HepG2 (cell line): ENCODE measurements at regions not wholly inside any gene's neighbourhood (a gene's known extent, or its start where the extent isn't known, plus 50 kb on each side); places are given as distances from the start of the nearest gene placed in this dataset.

Experiments used
- ATAC-seq: fragments of 200-7000 bp; cut with Tn5 transposase; 3 replicates; pipeline ENCODE4 v1.9.1; 2020; ENCODE audit warnings: mild to moderate bottlenecking, moderate library complexity
- BruUV-seq: library from RNA; stranded (reverse); fragments of 400-500 nt; replicated peaks from 2 replicates; lab custom pipeline; 2021; lab: Mats Ljungman, UMichigan
- CTCF ChIA-PET: fragments of 300-600 bp; formaldehyde crosslinking; extraction: SDS; loops from one replicate; lab custom pipeline; 2021; ENCODE audit warnings: low total read pairs, inconsistent platforms, low intra/inter-chr PET ratio; lab: Yijun Ruan, JAX
- POLR2A ChIA-PET: fragments of 350-600 bp; sonication (Branson Sonifier 250); formaldehyde crosslinking; loops from one replicate; lab custom pipeline; 2020; ENCODE audit warnings: antibody characterized with exemption, inconsistent platforms; lab: Yijun Ruan, JAX
- DNase-seq: peaks from one replicate; pipeline ENCODE4 v3.0.0-alpha.2; 2015; ENCODE audit warnings: low spot score
- FAIRE-seq: peaks from 3 replicates; lab custom pipeline; 2011; peaks lifted over from hg19 to GRCh38; lab: Jason Lieb, UNC
- H2AFZ ChIP-seq: one replicate; pipeline ENCODE4 v1.6.1; 2011; ENCODE audit warnings: low read length, inconsistent platforms
- H3K27ac ChIP-seq: fragments of 300-600 bp; 3 replicates; pipeline ENCODE4 v1.8.0; 2011; ENCODE audit warnings: mixed run types, mild to moderate bottlenecking, mixed read lengths, low read length, inconsistent platforms; ENCODE audit not compliant: insufficient read depth; ENCODE audit errors: extremely low read length
- H3K27me3 ChIP-seq, 2 experiments: fragments of 200-600 bp in 1 of 2; 2 replicates in 1 of 2; 3 replicates in 1 of 2; pipeline versions ENCODE4 v1.6.0 to v1.8.0; 2011; ENCODE audit warnings: low read length in 2 of 2, mild to moderate bottlenecking in 2 of 2, moderate library complexity in 2 of 2, inconsistent platforms in 1 of 2; ENCODE audit not compliant: insufficient read depth in 2 of 2, control insufficient read depth in 1 of 2
- H3K36me3 ChIP-seq, 2 experiments: fragments of 200-600 bp in 1 of 2; replicated peaks in 1 of 2; 2 replicates in 1 of 2; 3 replicates in 1 of 2; pipeline versions ENCODE4 v1.5.1 to v1.8.0; 2011; ENCODE audit warnings: low read length in 2 of 2, inconsistent platforms in 1 of 2; ENCODE audit not compliant: insufficient read depth in 2 of 2, control insufficient read depth in 1 of 2
- H3K4me1 ChIP-seq: 2 replicates; pipeline ENCODE4 v1.5.1; 2012; ENCODE audit warnings: low read length, inconsistent platforms; ENCODE audit not compliant: insufficient read depth
- H3K4me2 ChIP-seq: 2 replicates; pipeline ENCODE4 v1.6.0; 2011; ENCODE audit warnings: low read depth, low read length, inconsistent platforms
- H3K4me3 ChIP-seq, 3 experiments: fragments of 200-600 bp in 1 of 3; sonication (generic), shearing (Covaris generic) in 1 of 3; replicated peaks in 1 of 3; 2 replicates each; pipeline ENCODE4 v1.5.1; 2011 to 2016; ENCODE audit warnings: low read length in 3 of 3, inconsistent platforms in 2 of 3, low read depth in 2 of 3, mild to moderate bottlenecking in 2 of 3, control low read depth in 1 of 3, mixed read lengths in 1 of 3; ENCODE audit not compliant: insufficient read depth in 1 of 3
- H3K79me2 ChIP-seq: one replicate; pipeline ENCODE4 v1.6.1; 2011; ENCODE audit warnings: low read length, inconsistent platforms; ENCODE audit not compliant: insufficient read depth
- H3K9ac ChIP-seq: 2 replicates; pipeline ENCODE4 v1.6.0; 2011; ENCODE audit warnings: mild to moderate bottlenecking, low read depth, low read length, inconsistent platforms; ENCODE audit not compliant: insufficient read depth
- H3K9me3 ChIP-seq: 2 replicates; pipeline ENCODE4 v1.5.1; 2012; ENCODE audit warnings: mild to moderate bottlenecking, low read length
- H4K20me1 ChIP-seq: 2 replicates; pipeline ENCODE4 v1.6.0; 2011; ENCODE audit warnings: inconsistent platforms, mild to moderate bottlenecking, low read length, moderate library complexity; ENCODE audit not compliant: insufficient read depth
- ARNTL ChIP-seq: sonication (generic); formaldehyde crosslinking; IDR thresholded peaks from 2 replicates; pipeline ENCODE4 v1.4.0; 2020; ENCODE audit warnings: mild to moderate bottlenecking, missing genetic modification reagents
- CBX5 ChIP-seq: sonication (generic); formaldehyde crosslinking; IDR thresholded peaks from 2 replicates; pipeline ENCODE4 v1.4.0; 2020; ENCODE audit warnings: missing genetic modification reagents, borderline replicate concordance
- CEBPG ChIP-seq: IDR thresholded peaks from 2 replicates; pipeline ENCODE4 v1.6.1; 2016
- FOXM1 ChIP-seq: sonication (generic); formaldehyde crosslinking; IDR thresholded peaks from 2 replicates; pipeline ENCODE4 v1.5.0; 2020; ENCODE audit warnings: missing genetic modification reagents
- GTF2F1 ChIP-seq: fragments of 150-350 bp; IDR thresholded peaks from 2 replicates; pipeline ENCODE4 v1.6.1; 2014; ENCODE audit warnings: low read length
- IKZF1 ChIP-seq: fragments of 450-650 bp; IDR thresholded peaks from 2 replicates; pipeline ENCODE4 v1.7.1; 2016
- KMT2B ChIP-seq: IDR thresholded peaks from 2 replicates; pipeline ENCODE4 v1.6.1; 2016; ENCODE audit warnings: missing genetic modification reagents, missing compliant biosample characterization
- MLLT10 ChIP-seq: sonication (generic); formaldehyde crosslinking; IDR thresholded peaks from 2 replicates; pipeline ENCODE4 v1.4.0; 2020; ENCODE audit warnings: missing genetic modification reagents
- NCOR1 ChIP-seq: fragments of 200-600 bp; sonication (generic); IDR thresholded peaks from 2 replicates; pipeline ENCODE4 v1.7.0; 2017; ENCODE audit warnings: antibody characterized with exemption, low read length, borderline replicate concordance
- SAFB2 ChIP-seq: sonication (generic); formaldehyde crosslinking; IDR thresholded peaks from 2 replicates; pipeline ENCODE4 v1.5.1; 2020; ENCODE audit warnings: missing genetic modification reagents, low read depth, mild to moderate bottlenecking, borderline replicate concordance
- STAT5B ChIP-seq: sonication (generic); formaldehyde crosslinking; IDR thresholded peaks from 2 replicates; pipeline ENCODE4 v1.4.0; 2020; ENCODE audit warnings: missing genetic modification reagents
- ZNF33B ChIP-seq: sonication (generic); formaldehyde crosslinking; IDR thresholded peaks from 2 replicates; pipeline ENCODE4 v1.5.1; 2020; ENCODE audit warnings: mild to moderate bottlenecking, missing genetic modification reagents
- ZNF747 ChIP-seq: sonication (generic); formaldehyde crosslinking; IDR thresholded peaks from 2 replicates; pipeline ENCODE4 v1.8.1; 2023; ENCODE audit warnings: missing genetic modification reagents, mild to moderate bottlenecking, borderline replicate concordance
- WGBS: methylation state at CpG from one replicate; pipeline ENCODE4 v1.1.6; 2017; ENCODE audit warnings: low lambda C conversion rate; 5-methylcytosine and 5-hydroxymethylcytosine counted together
- in situ Hi-C: cut with HindIII; loops from 2 replicates; pipeline ENCODE4 v1.10.0; 2017; ENCODE audit warnings: low pct_unique_long_range_greater_than_20kb; ENCODE audit not compliant: extremely low pct_ligation_motif_present
- intact Hi-C: fragments of 100-400 bp; cut with micrococcal nuclease; formaldehyde crosslinking; loops from one replicate; pipeline ENCODE4 v1.10.0; 2022; ENCODE audit not compliant: unreplicated experiment
- TF ChIP-seq, protein P1 (sequence below): sonication (generic); formaldehyde crosslinking; IDR thresholded peaks from 2 replicates; pipeline ENCODE4 v1.8.1; 2023; ENCODE audit warnings: mild to moderate bottlenecking, missing genetic modification reagents
- TF ChIP-seq, protein P2 (sequence below), 2 experiments: sonication (generic) in 1 of 2; formaldehyde crosslinking in 1 of 2; IDR thresholded peaks; 2 replicates each; pipeline versions ENCODE4 v1.4.0 to v1.6.1; 2016 to 2020; ENCODE audit warnings: borderline replicate concordance in 1 of 2, low read depth in 1 of 2, mild to moderate bottlenecking in 1 of 2, missing genetic modification reagents in 1 of 2
- TF ChIP-seq, protein P3 (sequence below): IDR thresholded peaks from 2 replicates; pipeline ENCODE4 v1.6.1; 2018; ENCODE audit warnings: missing genetic modification reagents, mild to moderate bottlenecking, missing compliant biosample characterization
- TF ChIP-seq, protein P4 (sequence below): sonication (generic); formaldehyde crosslinking; IDR thresholded peaks from 2 replicates; pipeline ENCODE4 v1.5.0; 2020; ENCODE audit warnings: missing genetic modification reagents

DNA sequence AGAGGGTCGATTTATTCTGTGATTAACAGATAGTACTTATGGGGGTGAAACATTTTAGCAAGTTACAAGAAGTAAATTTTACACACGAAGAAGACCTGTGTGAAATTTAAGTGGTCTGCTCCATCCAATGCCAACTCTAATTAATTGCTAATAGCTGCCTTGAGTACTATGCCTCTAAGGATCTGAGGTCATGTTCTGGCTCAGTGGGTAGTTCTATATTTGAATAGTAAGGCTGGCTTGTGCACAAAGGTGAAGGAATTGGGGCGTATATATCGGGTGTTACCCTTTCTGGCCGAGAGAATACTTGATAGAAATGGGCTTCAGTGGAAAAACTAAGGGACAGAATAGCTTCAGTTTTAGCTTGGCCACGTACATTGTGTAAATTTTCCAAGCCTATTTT, 345.2 kb upstream of the ANKRD30A start:
- Histone ChIP-seq H3K27ac (no peak overlapping the region), H3K27me3 (no peaks in the 10 kb centered on the region; a peak in 1 of 5 replicates), H2AFZ (no peak overlapping the region), H3K4me1 (no peaks in the 10 kb centered on the region), H3K4me2 (no peak overlapping the region), H3K4me3 (no peak overlapping the region), H3K9ac (no peak overlapping the region), H4K20me1 (no peaks in the 10 kb centered on the region), H3K36me3 (no peaks in the 10 kb centered on the region), H3K9me3 (no peaks in the 10 kb centered on the region), H3K79me2 (no peaks in the 10 kb centered on the region)
- ChIA-PET POLR2A (no interaction called here), CTCF (no interaction called here)
- intact Hi-C loops = no loop called here
- WGBS = under 1% methylated on average over 6 of the region's 6 CpGs
- no peak for ATAC-seq
- no TSS peak for BruUV-seq
- DNase-seq = no peak
- in situ Hi-C loops = no loop called here
- FAIRE-seq = no peak
- TF ChIP-seq, protein P1, sequence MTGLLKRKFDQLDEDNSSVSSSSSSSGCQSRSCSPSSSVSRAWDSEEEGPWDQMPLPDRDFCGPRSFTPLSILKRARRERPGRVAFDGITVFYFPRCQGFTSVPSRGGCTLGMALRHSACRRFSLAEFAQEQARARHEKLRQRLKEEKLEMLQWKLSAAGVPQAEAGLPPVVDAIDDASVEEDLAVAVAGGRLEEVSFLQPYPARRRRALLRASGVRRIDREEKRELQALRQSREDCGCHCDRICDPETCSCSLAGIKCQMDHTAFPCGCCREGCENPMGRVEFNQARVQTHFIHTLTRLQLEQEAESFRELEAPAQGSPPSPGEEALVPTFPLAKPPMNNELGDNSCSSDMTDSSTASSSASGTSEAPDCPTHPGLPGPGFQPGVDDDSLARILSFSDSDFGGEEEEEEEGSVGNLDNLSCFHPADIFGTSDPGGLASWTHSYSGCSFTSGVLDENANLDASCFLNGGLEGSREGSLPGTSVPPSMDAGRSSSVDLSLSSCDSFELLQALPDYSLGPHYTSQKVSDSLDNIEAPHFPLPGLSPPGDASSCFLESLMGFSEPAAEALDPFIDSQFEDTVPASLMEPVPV = no peak
- TF ChIP-seq IKZF1 (no peak), FOXM1 (CRISPR knock-in tag) (no peak), ARNTL (CRISPR knock-in tag) (no peak), GTF2F1 (no peak), CBX5 (no peak), ZNF33B (CRISPR knock-in tag) (no peak), MLLT10 (CRISPR knock-in tag) (no peak), SAFB2 (CRISPR knock-in tag) (no peak), NCOR1 (no peak), STAT5B (no peak), KMT2B (CRISPR knock-in tag) (no peak), ZNF747 (no peak), CEBPG (CRISPR knock-in tag) (no peak)
- TF ChIP-seq, protein P2, sequence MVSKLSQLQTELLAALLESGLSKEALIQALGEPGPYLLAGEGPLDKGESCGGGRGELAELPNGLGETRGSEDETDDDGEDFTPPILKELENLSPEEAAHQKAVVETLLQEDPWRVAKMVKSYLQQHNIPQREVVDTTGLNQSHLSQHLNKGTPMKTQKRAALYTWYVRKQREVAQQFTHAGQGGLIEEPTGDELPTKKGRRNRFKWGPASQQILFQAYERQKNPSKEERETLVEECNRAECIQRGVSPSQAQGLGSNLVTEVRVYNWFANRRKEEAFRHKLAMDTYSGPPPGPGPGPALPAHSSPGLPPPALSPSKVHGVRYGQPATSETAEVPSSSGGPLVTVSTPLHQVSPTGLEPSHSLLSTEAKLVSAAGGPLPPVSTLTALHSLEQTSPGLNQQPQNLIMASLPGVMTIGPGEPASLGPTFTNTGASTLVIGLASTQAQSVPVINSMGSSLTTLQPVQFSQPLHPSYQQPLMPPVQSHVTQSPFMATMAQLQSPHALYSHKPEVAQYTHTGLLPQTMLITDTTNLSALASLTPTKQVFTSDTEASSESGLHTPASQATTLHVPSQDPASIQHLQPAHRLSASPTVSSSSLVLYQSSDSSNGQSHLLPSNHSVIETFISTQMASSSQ (IDR thresholded peaks at IDR 0.05; ENCODE audit: low read depth) = no peak
- TF ChIP-seq, protein P2 (CRISPR knock-in tag; IDR thresholded peaks at IDR 0.05; ENCODE audit: borderline replicate concordance) = no peak
- TF ChIP-seq, protein P3, sequence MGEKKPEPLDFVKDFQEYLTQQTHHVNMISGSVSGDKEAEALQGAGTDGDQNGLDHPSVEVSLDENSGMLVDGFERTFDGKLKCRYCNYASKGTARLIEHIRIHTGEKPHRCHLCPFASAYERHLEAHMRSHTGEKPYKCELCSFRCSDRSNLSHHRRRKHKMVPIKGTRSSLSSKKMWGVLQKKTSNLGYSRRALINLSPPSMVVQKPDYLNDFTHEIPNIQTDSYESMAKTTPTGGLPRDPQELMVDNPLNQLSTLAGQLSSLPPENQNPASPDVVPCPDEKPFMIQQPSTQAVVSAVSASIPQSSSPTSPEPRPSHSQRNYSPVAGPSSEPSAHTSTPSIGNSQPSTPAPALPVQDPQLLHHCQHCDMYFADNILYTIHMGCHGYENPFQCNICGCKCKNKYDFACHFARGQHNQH (CRISPR knock-in tag) = no peak
- TF ChIP-seq, protein P4, sequence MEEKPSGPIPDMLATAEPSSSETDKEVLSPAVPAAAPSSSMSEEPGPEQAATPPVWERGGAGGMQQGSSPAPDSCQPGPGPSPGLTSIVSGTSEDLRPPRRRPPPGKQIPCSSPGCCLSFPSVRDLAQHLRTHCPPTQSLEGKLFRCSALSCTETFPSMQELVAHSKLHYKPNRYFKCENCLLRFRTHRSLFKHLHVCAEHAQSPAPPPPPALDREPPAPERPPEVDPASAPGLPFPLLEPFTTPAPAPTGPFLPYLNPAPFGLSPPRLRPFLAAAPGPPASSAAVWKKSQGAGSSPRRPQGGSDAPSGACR = no peak
